Osteoblast (primary cell): ENCODE measurements at regions not wholly inside any gene's neighbourhood (a gene's known extent, or its start where the extent isn't known, plus 50 kb on each side); places are given as distances from the start of the nearest gene placed in this dataset.

ENCODE experiments used
- DNase-seq: peaks from one replicate; pipeline ENCODE4 v3.0.0; 2011; ENCODE audit warnings: low spot score, mixed read lengths; ENCODE audit not compliant: insufficient read length; ENCODE audit errors: missing footprints
- H2AFZ ChIP-seq: 2 replicates; pipeline ENCODE4 v1.6.0; 2011; ENCODE audit warnings: mild to moderate bottlenecking, low read length
- H3K27ac ChIP-seq: 2 replicates; pipeline ENCODE4 v1.5.1; 2011; ENCODE audit warnings: mild to moderate bottlenecking, low read depth, low read length, moderate library complexity
- H3K27me3 ChIP-seq: 2 replicates; pipeline ENCODE4 v1.6.0; 2012; ENCODE audit warnings: mild to moderate bottlenecking, control low read depth, inconsistent platforms, low read length, moderate library complexity; ENCODE audit not compliant: insufficient read depth
- H3K36me3 ChIP-seq: 2 replicates; pipeline ENCODE4 v1.5.1; 2011; ENCODE audit warnings: mild to moderate bottlenecking, low read length, control low read depth, moderate library complexity; ENCODE audit not compliant: insufficient read depth
- H3K4me1 ChIP-seq: 2 replicates; pipeline ENCODE4 v1.5.1; 2011; ENCODE audit warnings: mild to moderate bottlenecking, low read length, control low read depth, moderate library complexity; ENCODE audit not compliant: insufficient read depth
- H3K4me2 ChIP-seq: 2 replicates; pipeline ENCODE4 v1.6.0; 2011; ENCODE audit warnings: mild to moderate bottlenecking, low read length; ENCODE audit not compliant: insufficient read depth
- H3K4me3 ChIP-seq: fragments of 200-600 bp; sonication (generic); 3 replicates; pipeline ENCODE4 v1.5.1; 2012; ENCODE audit warnings: mild to moderate bottlenecking, low read length, inconsistent platforms; ENCODE audit not compliant: insufficient read depth
- H3K79me2 ChIP-seq: 2 replicates; pipeline ENCODE4 v1.6.0; 2012; ENCODE audit warnings: mild to moderate bottlenecking, low read length, control low read depth, inconsistent platforms; ENCODE audit not compliant: insufficient read depth
- H3K9me3 ChIP-seq: 2 replicates; pipeline ENCODE4 v1.5.1; 2011; ENCODE audit warnings: low read depth, low read length, control low read depth
- H4K20me1 ChIP-seq: 2 replicates; pipeline ENCODE4 v1.6.0; 2012; ENCODE audit warnings: mild to moderate bottlenecking, low read length, control low read depth; ENCODE audit not compliant: insufficient read depth
- TF ChIP-seq, protein P1 (sequence below): IDR thresholded peaks from 2 replicates; pipeline ENCODE4 v1.5.1; 2011; ENCODE audit warnings: mild to moderate bottlenecking, low read depth, low read length, moderate library complexity; ENCODE audit errors: extremely low read depth

- Histone ChIP-seq H3K27me3 (peaks cover 3% of the 10 kb centered on the region), H3K79me2 (no peaks in the 10 kb centered on the region), H2AFZ (peak overlapping the region; percentile 47), H3K4me1 (peaks cover 6% of the 10 kb centered on the region), H3K4me3 (peak overlapping the region; percentile 19), H3K27ac (no peak overlapping the region), H3K36me3 (no peaks in the 10 kb centered on the region), H3K9me3 (no peaks in the 10 kb centered on the region), H3K4me2 (peak overlapping the region; percentile 63), H4K20me1 (no peaks in the 10 kb centered on the region)
- TF ChIP-seq, protein P1, sequence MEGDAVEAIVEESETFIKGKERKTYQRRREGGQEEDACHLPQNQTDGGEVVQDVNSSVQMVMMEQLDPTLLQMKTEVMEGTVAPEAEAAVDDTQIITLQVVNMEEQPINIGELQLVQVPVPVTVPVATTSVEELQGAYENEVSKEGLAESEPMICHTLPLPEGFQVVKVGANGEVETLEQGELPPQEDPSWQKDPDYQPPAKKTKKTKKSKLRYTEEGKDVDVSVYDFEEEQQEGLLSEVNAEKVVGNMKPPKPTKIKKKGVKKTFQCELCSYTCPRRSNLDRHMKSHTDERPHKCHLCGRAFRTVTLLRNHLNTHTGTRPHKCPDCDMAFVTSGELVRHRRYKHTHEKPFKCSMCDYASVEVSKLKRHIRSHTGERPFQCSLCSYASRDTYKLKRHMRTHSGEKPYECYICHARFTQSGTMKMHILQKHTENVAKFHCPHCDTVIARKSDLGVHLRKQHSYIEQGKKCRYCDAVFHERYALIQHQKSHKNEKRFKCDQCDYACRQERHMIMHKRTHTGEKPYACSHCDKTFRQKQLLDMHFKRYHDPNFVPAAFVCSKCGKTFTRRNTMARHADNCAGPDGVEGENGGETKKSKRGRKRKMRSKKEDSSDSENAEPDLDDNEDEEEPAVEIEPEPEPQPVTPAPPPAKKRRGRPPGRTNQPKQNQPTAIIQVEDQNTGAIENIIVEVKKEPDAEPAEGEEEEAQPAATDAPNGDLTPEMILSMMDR = no peak
- DNase-seq = peak; percentile 88
Observed at GRCh38 chr13:30371649-30372265, 50.5 kb upstream of the UBE2L5 start.
